Neural progenitor cell (in vitro differentiated cells): ENCODE measurements at regions not wholly inside any gene's neighbourhood (a gene's known extent, or its start where the extent isn't known, plus 50 kb on each side); places are given as distances from the start of the nearest gene placed in this dataset.

Source experiments
- EZH2phosphoT487 ChIP-seq: fragments of 200-600 bp; sonication (generic); IDR thresholded peaks from 2 replicates; pipeline ENCODE4 v1.6.1; 2017; ENCODE audit warnings: antibody characterized with exemption
- TF ChIP-seq, protein P1 (sequence below): fragments of 200-600 bp; sonication (generic); IDR thresholded peaks from 2 replicates; pipeline ENCODE4 v1.5.1; 2017; ENCODE audit warnings: antibody characterized with exemption, mild to moderate bottlenecking

DNA sequence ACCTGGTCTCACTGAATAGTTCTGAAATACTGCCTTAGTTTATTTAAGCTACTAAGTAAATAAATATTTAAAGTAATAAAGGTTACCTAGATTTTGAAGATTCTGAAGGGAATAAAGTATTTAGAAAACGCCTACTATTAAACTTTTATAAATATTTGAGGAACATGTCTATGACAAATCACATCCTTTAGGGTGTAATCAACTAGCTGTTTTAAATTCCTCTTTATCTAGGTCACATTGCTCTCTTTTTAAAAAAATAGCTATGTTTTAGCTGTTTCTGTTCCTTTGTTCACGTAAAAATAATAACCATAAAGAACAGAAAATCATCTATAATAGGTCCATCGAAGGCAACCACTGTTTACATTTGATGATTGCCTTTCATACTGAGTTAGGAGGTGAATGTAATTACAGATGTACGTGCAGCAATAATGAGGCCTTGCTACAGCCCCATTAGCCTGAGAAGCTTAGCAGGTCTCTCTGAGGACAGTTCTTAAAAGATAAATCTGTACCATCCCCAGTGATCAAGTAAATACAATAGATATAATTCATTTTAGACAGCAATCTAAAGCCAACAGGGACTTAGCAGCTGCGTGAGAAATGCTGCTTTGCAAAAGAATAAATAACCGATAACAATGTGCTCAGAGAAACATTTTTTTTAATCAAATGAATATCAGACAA lies 449.5 kb downstream of the LIG4 start:
- TF ChIP-seq, protein P1, sequence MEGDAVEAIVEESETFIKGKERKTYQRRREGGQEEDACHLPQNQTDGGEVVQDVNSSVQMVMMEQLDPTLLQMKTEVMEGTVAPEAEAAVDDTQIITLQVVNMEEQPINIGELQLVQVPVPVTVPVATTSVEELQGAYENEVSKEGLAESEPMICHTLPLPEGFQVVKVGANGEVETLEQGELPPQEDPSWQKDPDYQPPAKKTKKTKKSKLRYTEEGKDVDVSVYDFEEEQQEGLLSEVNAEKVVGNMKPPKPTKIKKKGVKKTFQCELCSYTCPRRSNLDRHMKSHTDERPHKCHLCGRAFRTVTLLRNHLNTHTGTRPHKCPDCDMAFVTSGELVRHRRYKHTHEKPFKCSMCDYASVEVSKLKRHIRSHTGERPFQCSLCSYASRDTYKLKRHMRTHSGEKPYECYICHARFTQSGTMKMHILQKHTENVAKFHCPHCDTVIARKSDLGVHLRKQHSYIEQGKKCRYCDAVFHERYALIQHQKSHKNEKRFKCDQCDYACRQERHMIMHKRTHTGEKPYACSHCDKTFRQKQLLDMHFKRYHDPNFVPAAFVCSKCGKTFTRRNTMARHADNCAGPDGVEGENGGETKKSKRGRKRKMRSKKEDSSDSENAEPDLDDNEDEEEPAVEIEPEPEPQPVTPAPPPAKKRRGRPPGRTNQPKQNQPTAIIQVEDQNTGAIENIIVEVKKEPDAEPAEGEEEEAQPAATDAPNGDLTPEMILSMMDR = no peak
- TF ChIP-seq EZH2phosphoT487 = no peak
